ENCODE measurements at regions not wholly inside any gene's neighbourhood (a gene's known extent, or its start where the extent isn't known, plus 50 kb on each side); places are given as distances from the start of the nearest gene placed in this dataset.

GRCh38 chr4:4659871-4660651, 118.2 kb upstream of the STX18 start (continued):
- peak; percentile 88 for TF ChIP-seq ZNF175 (CRISPR knock-in tag; IDR thresholded peaks at IDR 0.05; ENCODE audit: low read depth)
- TF ChIP-seq RREB1 (CRISPR knock-in tag; IDR thresholded peaks at IDR 0.05), result no peak
- TF ChIP-seq ZNF589 (CRISPR knock-in tag; IDR thresholded peaks at IDR 0.05; ENCODE audit: low read depth), result peak; percentile 90
- no peak for TF ChIP-seq TAF7 (tag; IDR thresholded peaks at IDR 0.05)
- peak; percentile 66 for TF ChIP-seq C11orf30 (IDR thresholded peaks at IDR 0.05; ENCODE audit: low read depth)
- peak; percentile 60; the same call in 1 of the 2 replicates for TF ChIP-seq ZNF592 (IDR thresholded peaks at IDR 0.05)
- no peak for TF ChIP-seq L3MBTL2 (IDR thresholded peaks at IDR 0.05)
- no peak for TF ChIP-seq ZNF354B (CRISPR knock-in tag; IDR thresholded peaks at IDR 0.05)
- TF ChIP-seq ZNF778 (CRISPR knock-in tag; IDR thresholded peaks at IDR 0.05), result no peak
- TF ChIP-seq SMARCA4 (IDR thresholded peaks at IDR 0.05), result peak; percentile 70; the same call in 1 of the 2 replicates
- TF ChIP-seq TRIM24 (IDR thresholded peaks at IDR 0.05), result 0 out of 4 replicates have a peak, but pooled peaks of 1 of the 2 experiments have one; percentile 25
- TF ChIP-seq, protein P1, sequence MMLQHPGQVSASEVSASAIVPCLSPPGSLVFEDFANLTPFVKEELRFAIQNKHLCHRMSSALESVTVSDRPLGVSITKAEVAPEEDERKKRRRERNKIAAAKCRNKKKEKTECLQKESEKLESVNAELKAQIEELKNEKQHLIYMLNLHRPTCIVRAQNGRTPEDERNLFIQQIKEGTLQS (IDR thresholded peaks at IDR 0.05), result peak; percentile 82
- TF ChIP-seq, protein P1 (CRISPR knock-in tag; conservative IDR thresholded peaks at IDR 0.05), result no peak
- peak; percentile 77 for TF ChIP-seq CEBPG (CRISPR knock-in tag; IDR thresholded peaks at IDR 0.05)
- TF ChIP-seq CEBPG (tag; conservative IDR thresholded peaks at IDR 0.05 in 1 of 2, IDR thresholded peaks at IDR 0.05 in 1 of 2), result peak in 1 of 2 experiments; percentile 46; a peak in 1 of 4 replicates
- no peak for TF ChIP-seq CHD2 (IDR thresholded peaks at IDR 0.05; ENCODE audit: low read depth, low read length)
- no peak for TF ChIP-seq CC2D1A (IDR thresholded peaks at IDR 0.05)
- peak; percentile 4; the same call in 1 of the 2 replicates for TF ChIP-seq EP300 (IDR thresholded peaks at IDR 0.05; ENCODE audit: low read length)

Data from K562 (cell line).